HG02798 (cell line): ENCODE measurements at regions not wholly inside any gene's neighbourhood (a gene's known extent, or its start where the extent isn't known, plus 50 kb on each side); places are given as distances from the start of the nearest gene placed in this dataset.

Experiments
- ATAC-seq: cut with Tn5 transposase; IDR thresholded peaks from one replicate; pipeline ENCODE4 v1.9.1; 2021; ENCODE audit warnings: mild to moderate bottlenecking; ENCODE audit not compliant: unreplicated experiment, poor library complexity

DNA sequence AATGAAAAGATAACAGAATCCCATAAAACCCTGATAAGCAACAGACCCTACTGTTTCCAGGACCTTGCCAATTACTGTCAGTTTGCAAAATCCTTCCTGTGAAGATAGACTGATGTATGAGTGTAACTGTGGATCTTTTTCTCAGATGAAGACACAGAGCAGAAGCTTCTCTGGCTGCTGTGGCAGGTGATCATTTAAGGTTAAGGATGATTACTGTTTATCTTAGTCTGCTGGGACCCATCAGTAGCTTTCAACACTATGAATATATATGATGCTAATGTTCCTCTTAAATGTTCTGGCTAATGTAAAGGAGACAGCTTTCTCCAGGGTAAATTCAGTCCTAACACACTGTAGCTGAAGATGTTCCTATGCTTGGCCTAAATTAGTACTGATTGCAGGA, 56.0 kb upstream of the CTTNBP2 start:
- no peak for ATAC-seq

DNA sequence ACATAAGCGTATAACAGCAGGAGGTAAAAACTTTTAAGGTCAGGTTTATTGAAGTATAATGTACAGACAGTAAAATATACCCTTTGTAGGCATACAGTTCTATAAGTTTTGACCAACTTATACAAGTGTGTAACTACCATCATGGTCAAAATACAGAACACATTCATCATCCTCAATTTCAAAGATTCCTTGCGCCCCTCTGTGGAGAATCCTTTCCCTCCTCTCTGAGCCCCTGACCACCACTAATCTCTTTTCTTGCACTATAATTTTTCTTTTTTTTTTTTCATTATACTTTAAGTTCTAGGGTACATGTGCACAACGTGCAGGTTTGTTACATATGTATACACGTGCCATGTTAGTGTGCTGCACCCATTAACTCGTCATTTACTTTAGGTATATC, 58.1 kb upstream of the CTTNBP2 start:
- no peak for ATAC-seq

DNA sequence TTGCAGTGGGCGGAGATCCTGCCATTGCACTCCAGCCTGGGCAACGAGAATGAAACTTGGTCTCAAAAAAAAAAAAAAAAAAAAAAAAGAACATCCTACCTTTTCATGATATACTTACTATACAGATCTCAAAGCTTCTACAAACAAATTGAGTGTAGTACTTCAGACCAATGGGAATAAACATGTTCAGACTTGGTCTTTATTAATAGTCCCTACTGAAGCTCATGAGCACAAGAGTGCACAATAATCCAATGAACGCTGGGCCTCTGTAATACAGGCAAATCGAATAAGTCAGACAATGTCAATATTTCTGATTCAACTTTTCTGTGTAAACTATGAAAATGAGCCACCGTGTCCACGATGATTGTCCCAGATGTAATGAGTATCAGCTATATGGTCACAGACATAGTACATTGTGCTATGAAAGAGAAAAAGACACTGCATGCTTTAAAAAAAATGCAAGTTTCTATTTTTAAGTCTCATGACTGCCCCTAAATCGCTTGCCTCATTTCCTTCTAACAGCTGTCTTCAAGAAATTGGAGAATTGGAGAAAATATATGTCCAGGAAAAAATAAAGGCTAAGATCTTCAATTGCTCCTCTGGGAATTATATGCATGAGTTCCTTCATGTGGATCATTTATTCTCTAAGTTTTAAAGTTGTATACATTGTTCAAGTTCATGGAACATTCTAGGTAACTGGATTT, 64.0 kb upstream of the CTTNBP2 start:
- ATAC-seq = no peak

DNA sequence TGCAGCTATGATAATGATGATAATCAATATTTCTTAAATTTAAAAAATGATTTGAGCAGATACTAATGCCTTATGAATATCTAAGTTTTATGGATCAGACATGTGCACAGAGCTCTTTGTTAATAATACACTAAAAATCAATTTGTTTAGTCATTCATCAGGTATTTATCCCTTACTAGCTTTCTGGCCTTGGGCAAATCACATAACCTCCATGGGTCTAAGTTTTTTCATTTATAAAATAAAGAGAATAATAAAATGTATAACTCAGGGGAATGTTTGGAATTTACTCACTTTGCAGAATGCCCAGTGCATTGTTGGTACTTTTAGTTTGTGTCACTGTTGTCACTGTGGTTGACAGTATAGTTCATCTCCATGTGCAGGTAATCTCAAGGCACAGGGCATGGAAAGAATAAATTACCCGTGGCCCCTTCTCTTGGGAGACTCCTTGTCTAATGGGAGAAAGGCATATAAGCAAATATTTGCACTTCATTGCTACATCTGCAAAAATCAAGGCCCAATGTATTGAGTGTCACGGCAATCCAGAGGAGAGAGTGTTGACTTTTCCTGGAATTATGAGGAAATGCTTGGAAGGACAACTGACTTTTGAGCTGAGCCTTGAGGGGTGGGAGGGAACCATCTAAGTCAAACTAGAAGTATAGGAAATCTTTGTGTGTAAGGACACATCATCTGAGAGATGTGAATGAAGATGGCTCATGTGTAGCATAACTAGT, 64.7 kb upstream of the CTTNBP2 start:
- no peak for ATAC-seq

DNA sequence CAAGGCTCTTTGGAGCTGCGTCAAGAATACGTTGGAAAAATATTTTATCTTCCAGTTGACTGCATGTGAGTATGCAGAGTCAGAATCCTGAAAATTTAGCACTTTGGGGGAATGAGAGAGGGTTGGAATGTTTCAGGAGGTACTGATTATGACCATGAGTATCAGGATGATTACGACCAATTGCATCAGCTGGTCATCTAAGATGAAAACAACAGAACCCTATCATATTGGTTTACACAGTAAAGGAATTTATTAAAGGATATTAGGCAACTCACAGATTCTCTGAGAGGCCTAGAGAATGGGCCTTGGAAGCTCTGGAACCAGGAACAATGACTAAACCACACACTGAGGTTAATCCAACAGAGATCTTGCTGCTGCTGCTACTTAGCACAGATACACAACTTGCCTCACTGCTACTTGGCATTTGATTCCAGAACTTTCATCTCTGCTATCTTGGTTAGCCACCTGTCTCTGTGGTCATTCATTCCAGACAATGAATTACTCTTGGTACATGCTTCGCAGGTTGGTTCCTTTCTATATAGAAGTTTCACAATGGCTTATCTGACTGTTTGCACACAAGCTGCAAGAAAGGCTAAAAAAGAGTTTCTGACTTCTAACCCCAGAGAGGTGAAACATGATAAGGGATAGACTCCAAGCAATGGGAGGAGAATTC, 68.0 kb upstream of the CTTNBP2 start:
- no peak for ATAC-seq

DNA sequence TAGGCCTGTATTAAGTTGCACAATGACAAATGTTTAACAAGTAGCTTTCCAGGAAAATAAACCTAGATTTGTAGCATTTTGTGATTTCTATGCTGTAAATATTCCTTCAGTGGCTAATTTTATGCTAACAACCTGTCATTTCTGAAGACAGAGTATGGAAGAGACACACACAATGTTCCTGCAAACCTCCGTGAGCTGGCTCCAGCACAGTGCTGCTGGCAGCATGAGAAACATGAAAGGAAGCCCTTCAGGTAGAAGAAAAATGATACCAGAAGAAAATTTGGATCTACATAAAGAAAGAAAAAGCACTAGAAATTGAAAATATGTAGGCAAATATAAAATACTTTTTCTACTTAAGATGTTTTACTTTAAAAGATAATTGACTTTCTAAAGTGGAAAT, 69.5 kb upstream of the CTTNBP2 start:
- no peak for ATAC-seq

DNA sequence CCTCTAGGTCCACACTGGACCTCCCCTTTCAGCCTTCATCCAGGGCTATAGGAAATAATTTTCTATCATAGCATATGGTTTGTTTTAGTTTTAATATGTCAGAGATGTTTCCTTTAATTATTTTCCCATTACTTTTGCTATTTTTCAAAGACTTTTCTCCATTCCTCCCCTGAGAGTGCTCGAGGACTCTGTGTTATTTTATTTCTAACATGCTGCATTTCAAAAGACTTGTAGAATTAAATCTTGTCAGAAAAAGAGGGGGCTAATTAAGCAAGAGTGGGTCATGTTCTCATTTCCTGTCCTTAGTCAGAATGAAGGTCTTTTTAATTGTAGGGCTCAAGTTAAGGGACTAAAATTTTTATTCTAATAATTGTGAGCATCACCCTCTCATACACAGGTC, 71.6 kb upstream of the CTTNBP2 start:
- ATAC-seq = no peak

DNA sequence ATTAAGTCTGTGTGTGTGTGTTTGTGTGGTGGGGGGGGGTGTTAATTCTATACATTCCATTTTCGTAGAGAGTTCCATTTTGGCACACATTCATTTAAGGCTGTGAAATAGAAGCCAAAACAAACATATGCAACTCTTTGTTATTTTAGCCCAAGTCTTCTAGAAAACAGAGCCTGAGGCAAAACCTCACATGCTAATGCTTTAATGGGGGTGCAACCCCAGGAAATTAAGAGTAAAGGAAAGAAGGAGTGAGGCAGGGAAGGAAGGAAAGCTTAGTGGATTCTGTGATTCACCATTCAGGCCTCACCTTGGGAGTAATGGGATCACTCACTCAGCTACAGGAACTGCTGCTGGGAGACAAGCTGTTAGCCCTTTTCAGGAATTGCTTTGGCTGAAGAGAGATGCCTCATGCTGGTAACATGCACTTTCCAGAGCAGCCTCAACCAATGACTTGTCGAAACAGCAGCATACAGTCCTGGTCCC, 73.0 kb upstream of the CTTNBP2 start:
- ATAC-seq = no peak

DNA sequence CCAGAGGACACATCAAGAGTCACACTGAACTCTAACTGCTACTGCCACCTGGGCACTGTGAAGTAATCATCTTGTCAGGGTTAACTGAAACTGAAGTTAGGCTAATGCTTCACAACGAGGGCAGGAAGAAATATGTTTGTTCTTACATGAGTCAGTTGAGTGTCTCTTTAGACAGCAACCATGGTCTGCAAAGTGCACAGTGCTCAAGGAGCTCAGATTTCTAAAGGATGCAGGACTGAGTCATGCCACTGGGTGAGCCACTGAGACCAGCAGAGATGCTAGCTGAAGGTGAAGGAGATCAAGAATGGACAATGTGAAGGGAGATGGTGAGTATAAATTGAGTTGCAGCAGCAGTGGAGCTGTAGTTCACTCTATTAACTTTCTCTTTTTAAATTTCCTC, 76.0 kb upstream of the CTTNBP2 start:
- no peak for ATAC-seq

DNA sequence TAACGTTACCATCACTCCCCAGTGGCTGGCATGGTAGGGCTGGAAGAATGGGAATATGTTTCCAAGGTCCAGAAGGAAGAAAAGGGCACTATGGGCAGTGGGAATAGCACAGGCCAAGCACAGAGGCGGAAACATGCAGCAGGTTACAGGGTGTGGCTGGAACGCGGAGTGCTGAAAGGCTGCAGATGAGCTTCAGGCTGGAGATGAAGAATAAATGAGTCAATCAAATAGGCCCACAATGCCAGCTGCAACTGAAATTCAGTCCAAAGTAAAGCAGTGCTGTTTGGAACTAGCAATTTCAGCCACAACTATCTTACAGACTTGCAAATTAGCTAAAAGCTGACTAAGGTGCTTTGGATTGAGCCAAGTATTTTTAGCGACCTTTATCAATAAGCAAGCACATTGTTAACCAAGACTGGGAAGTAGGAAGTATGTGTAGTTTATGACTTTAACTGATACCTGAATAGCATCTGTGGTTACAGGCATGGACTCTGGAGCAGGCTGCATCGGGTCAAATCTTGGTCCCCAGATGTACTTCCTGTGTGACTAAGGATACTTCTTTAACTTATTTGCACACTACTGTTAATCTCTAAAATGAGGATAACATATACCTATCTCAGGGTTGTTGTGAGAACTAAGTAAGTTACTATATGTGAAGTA, 77.5 kb upstream of the CTTNBP2 start:
- no peak for ATAC-seq

DNA sequence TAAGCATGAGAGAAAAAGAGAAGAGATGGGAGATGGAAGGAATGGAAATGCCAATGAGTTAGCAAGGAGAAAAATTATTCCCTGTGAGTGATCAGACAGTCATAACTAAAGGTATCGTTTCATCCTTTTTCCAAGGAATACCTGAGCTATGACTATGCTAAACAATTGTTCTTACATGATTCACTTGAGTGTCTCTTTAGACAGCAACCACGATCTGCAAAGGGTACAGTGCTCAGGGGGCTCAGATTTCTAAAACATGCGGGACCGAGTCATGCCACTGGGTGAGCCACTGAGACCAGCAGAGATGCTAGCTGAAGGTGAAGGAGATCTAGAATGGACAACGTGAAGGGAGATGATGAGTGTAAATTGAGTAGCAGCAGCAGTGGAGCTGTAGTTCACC, 78.0 kb upstream of the CTTNBP2 start:
- no peak for ATAC-seq

DNA sequence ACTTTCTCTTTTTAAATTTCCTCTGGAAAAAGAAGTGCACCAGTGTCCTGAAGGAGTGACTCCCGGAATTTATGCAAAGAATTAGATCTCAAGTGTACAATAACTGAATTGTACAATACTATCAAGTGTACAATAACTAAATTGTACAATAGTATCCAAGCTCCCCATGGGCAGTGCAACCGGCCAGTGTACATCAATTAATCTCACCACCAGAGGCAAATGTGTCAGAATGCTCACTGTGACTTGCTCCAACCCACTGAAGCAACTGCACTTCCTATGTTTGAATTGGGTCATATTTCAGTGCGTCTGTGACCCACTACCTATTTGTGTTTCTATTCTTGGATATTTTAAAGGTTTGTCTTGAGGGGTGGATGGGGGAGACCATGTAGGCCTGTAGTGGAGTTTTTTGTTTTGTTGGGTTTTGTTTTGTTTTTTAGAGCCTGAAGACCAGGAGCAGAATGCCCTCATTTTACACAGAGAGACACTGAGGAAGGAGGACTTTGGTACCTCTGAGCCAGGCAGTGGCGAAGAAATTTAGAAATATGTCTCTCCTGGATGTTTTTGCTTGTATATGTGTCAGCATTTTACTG, 78.5 kb upstream of the CTTNBP2 start:
- no peak for ATAC-seq

DNA sequence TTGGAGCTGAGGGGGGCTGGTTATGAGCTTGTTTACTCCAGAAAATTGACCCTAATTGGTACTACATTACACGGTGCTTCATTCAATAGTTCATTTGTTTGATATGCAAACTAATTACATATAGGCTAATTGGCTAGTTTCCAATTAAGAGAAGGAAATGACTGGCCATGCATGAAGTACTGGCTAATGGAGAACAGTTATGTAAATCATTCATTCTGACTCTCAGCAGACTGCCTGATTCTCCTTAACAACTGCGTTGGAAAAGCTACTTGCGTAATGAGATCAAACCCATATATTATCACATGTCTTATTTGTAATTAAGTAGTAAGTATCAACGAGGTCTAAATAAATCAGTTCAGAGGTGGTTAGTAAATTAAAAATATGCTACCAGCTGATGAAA, 81.8 kb upstream of the CTTNBP2 start:
- no peak for ATAC-seq

DNA sequence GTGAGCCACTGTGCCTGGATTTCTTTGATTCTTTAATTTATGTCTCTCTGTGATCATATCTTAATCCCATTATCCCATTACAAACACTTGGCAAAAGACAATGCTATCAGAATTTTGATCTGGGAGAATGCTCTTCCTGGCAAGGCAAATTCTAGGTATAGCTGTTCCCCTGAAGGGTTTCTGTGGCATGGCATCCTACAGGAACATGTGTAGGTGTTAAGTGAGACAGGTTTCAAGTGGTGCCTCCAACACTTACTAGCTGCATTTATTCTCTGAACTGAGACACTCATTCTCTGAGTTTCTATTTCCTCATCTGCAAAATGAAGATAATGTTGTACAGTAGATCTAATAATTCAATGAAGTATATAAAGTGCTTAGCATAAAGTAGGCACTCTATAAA, 87.1 kb upstream of the CTTNBP2 start:
- ATAC-seq = no peak

DNA sequence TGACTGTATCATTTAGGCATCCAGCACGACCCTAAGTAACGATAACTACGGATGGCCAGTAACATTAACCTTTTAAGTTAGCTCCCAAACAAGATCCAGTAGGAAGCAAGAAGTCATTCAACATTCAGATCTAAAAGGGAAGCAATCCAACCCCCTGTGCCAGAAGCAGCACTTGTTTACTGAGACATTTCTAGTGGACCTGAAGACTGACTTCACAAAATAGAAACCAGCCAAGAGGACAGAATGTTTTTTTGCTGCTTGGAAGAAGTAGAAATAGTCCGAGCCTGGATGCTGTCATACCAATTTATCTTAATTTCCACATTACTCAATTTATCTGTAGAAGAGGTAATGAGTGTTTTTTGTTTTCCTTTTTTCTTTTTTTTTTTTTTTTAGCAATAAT, 88.0 kb upstream of the CTTNBP2 start:
- no peak for ATAC-seq

DNA sequence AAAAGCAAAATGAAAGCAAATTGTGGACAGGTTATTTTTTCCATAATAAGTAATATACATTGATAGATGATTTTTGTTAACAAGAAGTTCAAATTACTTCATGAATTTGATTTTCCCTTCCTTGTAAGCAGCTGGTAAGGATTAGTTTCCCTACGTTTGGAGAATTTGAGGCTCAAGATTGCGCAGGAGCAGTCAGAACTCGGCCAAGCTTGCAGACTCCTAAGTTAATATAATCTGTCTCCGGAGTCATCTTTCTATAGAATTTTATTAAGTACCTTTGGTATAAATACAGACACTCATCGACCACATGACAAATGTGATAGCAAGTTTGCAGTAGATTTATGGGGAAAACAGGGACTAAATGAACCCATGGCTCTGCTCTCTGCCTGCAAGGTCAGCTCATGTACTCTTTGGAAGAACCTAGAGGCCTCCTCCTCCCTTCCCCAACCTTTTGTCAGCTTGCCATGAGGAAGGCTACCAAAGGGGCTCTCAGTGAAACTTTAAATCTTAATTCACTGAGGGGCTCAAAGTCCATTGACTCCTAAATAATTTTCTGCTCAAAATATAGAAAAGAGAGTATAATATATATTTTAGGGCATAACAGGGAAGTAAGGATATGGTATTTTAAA, 89.2 kb upstream of the CTTNBP2 start:
- no peak for ATAC-seq

DNA sequence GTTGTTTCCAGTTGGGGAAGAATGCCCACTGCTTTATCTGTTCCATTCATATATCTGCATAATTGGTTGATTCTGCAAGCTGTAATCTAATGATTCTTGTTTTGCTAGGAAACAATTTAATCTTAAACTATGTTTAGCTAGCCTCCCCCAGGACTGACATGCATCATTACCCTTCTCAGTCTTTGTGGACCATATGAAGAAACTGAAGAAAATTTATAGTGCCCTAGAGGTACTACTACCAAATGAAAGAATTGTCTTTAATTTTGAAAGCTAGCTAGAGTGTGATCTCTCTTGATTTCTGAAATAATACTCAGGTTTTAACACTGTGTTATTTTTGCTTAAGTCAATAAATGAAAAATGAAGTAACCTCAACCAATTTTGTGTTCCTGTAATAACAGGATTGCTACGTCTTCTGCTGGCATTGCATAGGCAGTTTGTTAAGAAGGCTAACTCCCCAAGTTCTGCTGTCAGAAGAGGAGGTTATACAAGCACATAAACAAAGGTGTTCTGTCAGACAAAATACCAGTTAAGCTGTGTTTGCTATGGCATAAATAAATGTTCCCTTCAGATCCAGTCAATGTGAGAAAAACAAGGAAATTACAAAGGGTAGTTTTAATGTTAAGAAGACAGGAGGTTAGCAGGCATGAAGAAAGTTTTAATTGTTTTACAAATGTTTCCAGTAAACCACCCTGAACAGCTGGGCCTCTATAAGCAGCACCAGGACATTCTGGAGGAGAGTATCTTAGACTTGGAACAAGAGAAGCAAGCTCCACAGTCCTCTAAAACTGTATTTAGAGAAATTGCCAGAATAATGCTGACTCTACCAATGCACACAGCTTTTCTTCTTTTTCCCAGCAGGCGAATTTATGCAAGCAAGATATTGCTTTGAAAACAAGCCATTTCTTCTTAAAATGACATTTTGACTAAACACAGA, 90.3 kb upstream of the CTTNBP2 start:
- ATAC-seq = no peak

DNA sequence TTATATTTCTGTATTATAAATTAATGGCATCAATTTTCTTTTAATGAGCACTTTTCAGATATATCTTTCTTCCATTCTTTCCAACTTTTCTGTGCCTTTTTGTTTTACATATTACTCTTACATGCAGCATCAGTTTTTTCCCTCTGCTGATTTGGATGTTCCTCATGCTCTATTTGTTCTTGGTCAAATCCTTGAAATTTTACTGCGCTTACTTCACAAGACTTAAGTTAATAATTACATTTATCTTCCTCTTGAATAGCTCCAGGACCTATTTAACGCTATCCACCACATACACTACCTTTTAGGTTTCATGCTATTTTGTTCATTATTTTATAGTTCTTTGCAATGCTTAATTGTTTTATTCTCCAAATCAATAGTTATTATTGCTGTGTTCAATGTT, 97.6 kb upstream of the CTTNBP2 start:
- no peak for ATAC-seq
